SK-N-SH (cell line): ENCODE measurements at regions not wholly inside any gene's neighbourhood (a gene's known extent, or its start where the extent isn't known, plus 50 kb on each side); places are given as distances from the start of the nearest gene placed in this dataset.
"Not testable (repeated sequence)": the region's sequence is repeated elsewhere in the genome, so short reads cannot be mapped to it uniquely, and the experiment has no call there.

Source experiments
- CTCF ChIA-PET: fragments of 300-600, 350-600 bp; formaldehyde crosslinking; extraction: SDS; loops from one replicate; lab custom pipeline; 2021; lab: Yijun Ruan, JAX
- POLR2A ChIA-PET: fragments of 350-600 bp; sonication (Branson Sonifier 250); formaldehyde crosslinking; extraction: SDS; loops from one replicate; lab custom pipeline; 2020; ENCODE audit warnings: antibody characterized with exemption, inconsistent platforms; lab: Yijun Ruan, JAX
- DNase-seq: peaks from one replicate; pipeline ENCODE4 v3.0.0; 2012
- H2AFZ ChIP-seq: fragments of 200-600 bp; sonication (generic); 2 replicates; pipeline ENCODE4 v1.8.1; 2016; ENCODE audit warnings: antibody characterized with exemption, mild to moderate bottlenecking, low read depth
- H3F3A ChIP-seq: fragments of 200-600 bp; sonication (generic); replicated peaks from 2 replicates; pipeline ENCODE3; 2016; ENCODE audit warnings: antibody characterized with exemption, mild to moderate bottlenecking; ENCODE audit not compliant: insufficient read depth
- H3K27ac ChIP-seq, 2 experiments: fragments of 200-500 bp in 1 of 2; fragments of 200-600 bp in 1 of 2; sonication (Bioruptor generic) in 1 of 2; sonication (generic), shearing (Covaris generic) in 1 of 2; 2 replicates each; pipeline versions ENCODE4 v1.5.1 to v1.6.1; 2014 to 2016; ENCODE audit warnings: low read depth in 2 of 2, inconsistent platforms in 1 of 2, low read length in 1 of 2, mild to moderate bottlenecking in 1 of 2, mixed read lengths in 1 of 2
- H3K27me3 ChIP-seq: fragments of 200-600 bp; sonication (generic), shearing (Covaris generic); 2 replicates; pipeline ENCODE4 v1.6.1; 2016; ENCODE audit warnings: mixed run types; ENCODE audit not compliant: insufficient read depth
- H3K36me3 ChIP-seq, 2 experiments: fragments of 200-500 bp in 1 of 2; fragments of 200-600 bp in 1 of 2; sonication (Bioruptor generic) in 1 of 2; sonication (generic) in 1 of 2; replicated peaks in 1 of 2; 2 replicates each; pipeline versions ENCODE3 to v1.5.1; 2014 to 2016; ENCODE audit warnings: low read length in 1 of 2, mild to moderate bottlenecking in 1 of 2; ENCODE audit not compliant: insufficient read depth in 2 of 2, control insufficient read depth in 1 of 2
- H3K4me1 ChIP-seq, 2 experiments: fragments of 200-500 bp in 1 of 2; fragments of 200-600 bp in 1 of 2; sonication (Bioruptor generic) in 1 of 2; sonication (generic), shearing (Covaris generic) in 1 of 2; 2 replicates each; pipeline versions ENCODE4 v1.5.1 to v1.6.1; 2014 to 2016; ENCODE audit warnings: low read depth in 1 of 2, low read length in 1 of 2, mixed run types in 1 of 2; ENCODE audit not compliant: insufficient read depth in 2 of 2, control insufficient read depth in 1 of 2
- H3K4me2 ChIP-seq: fragments of 200-600 bp; sonication (generic), shearing (Covaris generic); 2 replicates; pipeline ENCODE4 v1.6.1; 2017; ENCODE audit warnings: mixed run types
- H3K4me3 ChIP-seq, 2 experiments: fragments of 200-500 bp in 1 of 2; fragments of 200-600 bp in 1 of 2; sonication (Bioruptor generic) in 1 of 2; sonication (generic), shearing (Covaris generic) in 1 of 2; 2 replicates each; pipeline versions ENCODE4 v1.5.1 to v1.8.1; 2014 to 2016; ENCODE audit warnings: low read depth in 2 of 2, inconsistent platforms in 1 of 2, low read length in 1 of 2, mild to moderate bottlenecking in 1 of 2, mixed read lengths in 1 of 2, moderate library complexity in 1 of 2
- H3K79me2 ChIP-seq: fragments of 200-600 bp; sonication (generic); 2 replicates; pipeline ENCODE4 v1.8.1; 2017; ENCODE audit warnings: mild to moderate bottlenecking; ENCODE audit not compliant: insufficient read depth
- H3K9ac ChIP-seq: fragments of 200-600 bp; sonication (generic); 2 replicates; pipeline ENCODE4 v1.6.1; 2017; ENCODE audit warnings: mixed run types
- H3K9me2 ChIP-seq: fragments of 200-600 bp; sonication (generic); 2 replicates; pipeline ENCODE4 v1.6.1; 2017; ENCODE audit warnings: mixed run types
- H3K9me3 ChIP-seq: fragments of 200-600 bp; sonication (generic); 2 replicates; pipeline ENCODE4 v1.6.1; 2017; ENCODE audit warnings: mixed run types, mild to moderate bottlenecking, moderate library complexity
- H4K20me1 ChIP-seq: fragments of 200-600 bp; sonication (generic); 2 replicates; pipeline ENCODE4 v1.6.1; 2017; ENCODE audit warnings: mild to moderate bottlenecking, mixed run types; ENCODE audit not compliant: insufficient read depth
- WGBS: methylation state at CpG from one replicate; pipeline ENCODE4 v1.1.6; 2017; ENCODE audit warnings: low lambda C conversion rate; 5-methylcytosine and 5-hydroxymethylcytosine counted together

DNA sequence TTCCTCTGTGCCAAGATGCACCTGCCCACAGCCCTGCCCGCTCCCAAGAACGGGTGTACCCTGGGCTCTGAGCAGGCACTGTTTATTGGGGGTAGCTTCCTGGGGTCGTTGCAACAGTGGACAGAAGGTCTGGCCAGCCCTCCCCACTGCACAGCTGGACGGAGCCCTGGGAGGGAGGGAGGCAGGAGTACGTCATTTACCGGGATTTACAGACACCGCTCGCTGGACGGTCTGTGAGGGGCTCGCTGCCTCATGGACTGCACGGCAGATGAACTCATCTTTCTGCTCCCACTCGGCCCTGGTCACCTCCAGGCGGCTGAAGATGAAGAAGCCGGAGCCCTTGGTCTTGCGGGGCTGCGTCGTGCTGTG, 195.2 kb downstream of the TMEM121 start:
- H3K36me3 ChIP-seq, H3K4me3 ChIP-seq, H2AFZ ChIP-seq, H3K4me1 ChIP-seq, DNase-seq, H3K9me3 ChIP-seq, H3K9me2 ChIP-seq, H3K79me2 ChIP-seq, H3K9ac ChIP-seq, H4K20me1 ChIP-seq, H3K27ac ChIP-seq, POLR2A ChIA-PET, CTCF ChIA-PET, H3F3A ChIP-seq, H3K4me2 ChIP-seq, H3K27me3 ChIP-seq: not testable (repeated sequence)
- no CpG with 5 or more reads among the region's 17 CpGs for WGBS

DNA sequence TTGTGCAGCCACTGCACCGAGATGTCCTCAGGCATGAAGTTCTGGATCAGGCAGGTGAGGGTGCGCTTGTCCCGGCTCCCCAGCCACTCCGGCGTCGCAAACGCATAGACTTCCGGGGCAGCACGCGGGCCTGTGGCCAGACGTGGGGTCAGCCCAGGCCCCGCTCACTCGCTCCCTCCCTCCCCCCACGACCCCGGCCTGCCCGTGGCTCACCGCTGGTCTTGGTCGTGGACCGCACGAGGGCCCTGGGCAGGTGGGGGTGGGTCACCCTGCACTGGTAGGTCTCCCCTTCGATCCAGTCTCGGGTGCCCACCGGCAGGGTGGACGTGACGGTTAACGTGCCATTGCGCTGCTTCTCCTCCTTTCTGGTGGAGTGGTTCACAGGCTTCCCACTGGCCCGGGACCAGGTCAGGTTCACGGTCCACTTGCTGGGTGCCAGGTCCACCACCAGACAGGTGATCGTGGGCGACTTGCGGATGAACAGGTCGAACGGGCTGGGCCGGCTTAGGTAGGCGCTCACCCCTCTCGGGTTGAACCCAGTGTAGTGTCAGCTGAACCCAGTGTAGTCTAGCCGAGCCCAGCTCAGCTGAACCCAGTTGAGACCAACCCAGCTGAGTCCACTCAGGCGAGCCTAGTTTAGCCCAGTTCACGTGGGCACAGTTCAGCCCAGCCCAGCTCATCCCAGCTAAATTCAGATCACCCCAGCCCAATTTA, 195.8 kb downstream of the TMEM121 start:
- H3K36me3 ChIP-seq, H3K27ac ChIP-seq, H3K4me2 ChIP-seq, H4K20me1 ChIP-seq, DNase-seq, H3F3A ChIP-seq, H3K9me3 ChIP-seq, POLR2A ChIA-PET, H3K9me2 ChIP-seq, H3K27me3 ChIP-seq, H3K79me2 ChIP-seq, CTCF ChIA-PET, H3K4me3 ChIP-seq, H3K4me1 ChIP-seq, H2AFZ ChIP-seq, H3K9ac ChIP-seq: not testable (repeated sequence)
- 83% methylated on average over 10 of the region's 40 CpGs for WGBS

DNA sequence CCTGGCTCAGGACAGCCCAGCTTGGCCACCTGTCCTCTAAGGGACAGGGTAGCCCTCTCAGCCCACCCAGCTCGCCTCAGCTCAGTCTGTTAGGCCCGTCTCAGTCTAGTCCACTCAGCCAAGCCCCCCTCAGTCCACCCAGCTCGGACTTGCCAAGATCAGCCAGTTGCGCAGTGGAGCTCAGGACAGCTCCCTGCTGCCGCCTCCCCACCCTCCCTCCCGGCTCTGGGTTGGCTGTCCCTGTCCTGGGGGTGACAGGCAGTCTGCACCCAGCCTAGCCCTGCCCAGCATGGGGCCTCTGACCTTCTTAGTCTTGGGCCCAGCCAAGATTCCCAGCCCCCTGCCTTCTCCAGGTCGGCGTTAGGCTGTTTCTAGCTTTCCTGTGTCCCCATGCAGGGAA, 196.9 kb downstream of the TMEM121 start:
- POLR2A ChIA-PET, DNase-seq, H3K36me3 ChIP-seq, H3K79me2 ChIP-seq, H3K27me3 ChIP-seq, H3K27ac ChIP-seq, H3F3A ChIP-seq, CTCF ChIA-PET, H2AFZ ChIP-seq, H3K4me3 ChIP-seq, H3K9ac ChIP-seq, H3K4me2 ChIP-seq, H4K20me1 ChIP-seq, H3K9me3 ChIP-seq, H3K4me1 ChIP-seq, H3K9me2 ChIP-seq: not testable (repeated sequence)
- WGBS: 70% methylated on average over 2 of the region's 8 CpGs

DNA sequence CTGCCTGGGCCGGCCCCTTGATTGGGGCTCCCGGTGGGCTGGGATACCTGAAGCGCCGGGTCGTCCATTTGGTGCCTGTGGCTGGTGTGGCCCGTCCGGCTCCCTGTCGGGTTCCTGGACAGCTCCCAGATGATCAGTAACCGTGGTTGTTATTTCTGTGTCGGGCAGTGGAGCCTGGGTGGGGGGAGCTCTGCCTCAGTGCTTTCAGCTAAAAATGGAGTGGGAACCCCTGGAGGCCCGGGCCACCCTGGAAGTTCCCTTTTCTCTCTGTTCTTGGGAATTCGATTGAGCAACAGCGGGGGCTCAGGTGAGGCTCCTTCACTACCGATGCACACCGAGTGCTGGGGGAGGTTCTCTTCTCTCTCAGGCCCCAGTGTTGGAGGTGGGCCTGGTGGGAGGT, 197.4 kb downstream of the TMEM121 start:
- H3K4me3 ChIP-seq, H3K4me2 ChIP-seq, H3K9me2 ChIP-seq, H2AFZ ChIP-seq, CTCF ChIA-PET, H3K4me1 ChIP-seq, H3K9me3 ChIP-seq, H3K27ac ChIP-seq, POLR2A ChIA-PET, H3F3A ChIP-seq, H3K9ac ChIP-seq, DNase-seq, H4K20me1 ChIP-seq, H3K27me3 ChIP-seq, H3K79me2 ChIP-seq, H3K36me3 ChIP-seq: not testable (repeated sequence)
- 63% methylated on average over 10 of the region's 15 CpGs for WGBS

DNA sequence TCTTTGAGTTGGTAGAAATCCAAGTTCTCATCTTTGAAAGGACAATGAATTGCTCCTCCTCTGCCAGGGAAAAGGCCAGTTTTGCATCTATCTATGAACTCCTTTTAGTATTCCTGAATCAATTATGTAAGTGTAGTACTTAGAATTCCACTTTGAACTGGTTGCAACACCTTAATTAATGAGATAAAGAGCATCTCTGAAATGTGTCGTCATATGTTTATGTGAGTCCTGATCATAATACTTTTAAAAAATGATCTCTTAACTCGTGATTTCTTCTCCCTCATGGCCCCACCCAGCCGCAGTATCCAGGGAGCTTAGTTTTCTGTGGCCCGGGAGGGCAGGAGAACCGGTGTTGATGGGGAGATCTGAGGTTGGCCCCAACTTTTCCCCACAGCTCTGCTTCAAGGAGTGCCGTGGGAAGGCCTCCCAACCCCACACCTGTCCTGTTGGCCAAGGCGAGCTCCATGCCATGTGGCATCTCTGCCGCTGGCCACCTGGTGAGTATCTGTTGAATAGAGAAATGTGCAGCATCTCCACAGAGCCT, 203.5 kb downstream of the TMEM121 start:
- H3K9me3 ChIP-seq, DNase-seq, CTCF ChIA-PET, H4K20me1 ChIP-seq, H3K9me2 ChIP-seq, H3K79me2 ChIP-seq, H3K9ac ChIP-seq, POLR2A ChIA-PET, H3K27ac ChIP-seq, H3K4me3 ChIP-seq, H2AFZ ChIP-seq, H3K4me1 ChIP-seq, H3K4me2 ChIP-seq, H3K27me3 ChIP-seq, H3F3A ChIP-seq, H3K36me3 ChIP-seq: not testable (repeated sequence)
- 28% methylated on average over 7 of the region's 8 CpGs for WGBS

DNA sequence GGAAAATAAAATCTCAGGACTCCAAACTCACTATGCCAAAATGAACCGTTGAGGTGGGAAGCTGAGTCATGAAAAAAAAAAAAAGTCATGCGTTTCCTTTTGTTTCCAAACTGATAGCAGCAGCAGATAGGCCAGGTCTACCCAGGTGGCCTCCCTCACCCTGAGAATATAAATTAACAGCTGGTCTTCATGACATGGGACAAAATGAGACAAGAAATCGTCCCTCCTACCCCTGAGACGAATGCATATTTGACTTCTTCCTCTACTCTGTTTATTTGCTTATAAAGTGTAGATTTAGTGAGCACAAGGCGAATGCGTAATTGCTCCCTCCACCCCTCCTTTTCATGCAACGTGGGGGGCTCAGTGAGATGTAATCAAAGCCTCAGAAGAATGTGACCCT, 204.3 kb downstream of the TMEM121 start:
- H3K27me3 ChIP-seq, H3K9me3 ChIP-seq, H3K36me3 ChIP-seq, H3K4me1 ChIP-seq, CTCF ChIA-PET, H3K4me3 ChIP-seq, DNase-seq, H4K20me1 ChIP-seq, H3K4me2 ChIP-seq, POLR2A ChIA-PET, H3K9ac ChIP-seq, H3K9me2 ChIP-seq, H2AFZ ChIP-seq, H3K79me2 ChIP-seq, H3F3A ChIP-seq, H3K27ac ChIP-seq: not testable (repeated sequence)
- WGBS: 27% methylated on average over 7 of the region's 7 CpGs
